Caco-2 (cell line): ENCODE measurements at regions not wholly inside any gene's neighbourhood (a gene's known extent, or its start where the extent isn't known, plus 50 kb on each side); places are given as distances from the start of the nearest gene placed in this dataset.

Source experiments
- BruUV-seq: library from RNA; stranded (reverse); fragments of 400-500 nt; replicated peaks from 2 replicates; lab custom pipeline; 2021; lab: Mats Ljungman, UMichigan
- CTCF ChIA-PET: fragments of 300-600 bp; sonication (Branson Sonifier 250); formaldehyde crosslinking; loops from one replicate; lab custom pipeline; 2022; ENCODE audit warnings: antibody characterized with exemption; lab: Charles Lee
- POLR2A ChIA-PET: fragments of 300-600 bp; sonication (Branson Sonifier 250); formaldehyde crosslinking; loops from one replicate; lab custom pipeline; 2022; ENCODE audit warnings: antibody characterized with exemption; lab: Charles Lee
- DNase-seq, 2 experiments: peaks; one replicate each; pipeline versions ENCODE4 v3.0.0 to v3.0.0-alpha.2; 2020 to 2022
- H3K27me3 ChIP-seq: replicated peaks from 2 replicates; pipeline ENCODE4 v1.6.0; 2011; ENCODE audit warnings: low read length; ENCODE audit not compliant: control insufficient read depth, insufficient read depth
- H3K36me3 ChIP-seq: 2 replicates; pipeline ENCODE4 v1.5.1; 2011; ENCODE audit warnings: low read length; ENCODE audit not compliant: control insufficient read depth, insufficient read depth
- H3K4me1 ChIP-seq: fragments of 250-450 bp; sonication (Bioruptor Pico); 2 replicates; pipeline ENCODE4 v1.5.1; 2020; ENCODE audit warnings: mild to moderate bottlenecking
- H3K4me3 ChIP-seq: 2 replicates; pipeline ENCODE4 v1.5.1; 2011; ENCODE audit warnings: low read depth, mild to moderate bottlenecking, control low read depth, low read length
- H3K9me3 ChIP-seq: fragments of 250-450 bp; sonication (Bioruptor Pico); 2 replicates; pipeline ENCODE4 v1.5.1; 2020; ENCODE audit warnings: mild to moderate bottlenecking, moderate library complexity
- H3K27ac Mint-ChIP-seq: one replicate; pipeline ENCODE4 v1.8.0; 2022; ENCODE audit warnings: mixed read lengths; ENCODE audit not compliant: unreplicated experiment
- H3K27me3 Mint-ChIP-seq: one replicate; pipeline ENCODE4 v1.8.0; 2022; ENCODE audit warnings: mixed read lengths; ENCODE audit not compliant: insufficient read depth, unreplicated experiment
- H3K36me3 Mint-ChIP-seq: one replicate; pipeline ENCODE4 v1.8.0; 2022; ENCODE audit warnings: mild to moderate bottlenecking, mixed read lengths; ENCODE audit not compliant: insufficient read depth, unreplicated experiment
- H3K4me1 Mint-ChIP-seq: one replicate; pipeline ENCODE4 v1.8.0; 2022; ENCODE audit warnings: low read depth, mixed read lengths; ENCODE audit not compliant: unreplicated experiment
- H3K4me3 Mint-ChIP-seq: one replicate; pipeline ENCODE4 v1.8.0; 2022; ENCODE audit warnings: mild to moderate bottlenecking, moderate library complexity, mixed read lengths; ENCODE audit not compliant: unreplicated experiment
- H3K9me3 Mint-ChIP-seq: one replicate; pipeline ENCODE4 v1.8.0; 2022; ENCODE audit warnings: mixed read lengths; ENCODE audit not compliant: unreplicated experiment
- CTCF ChIP-seq, 2 experiments: fragments of 200-600 bp in 1 of 2; IDR thresholded peaks; 1 replicate in 1 of 2; 2 replicates in 1 of 2; pipeline versions ENCODE4 v1.5.1 to v1.8.0; 2011 to 2022; ENCODE audit warnings: antibody characterized with exemption in 1 of 2, control low read depth in 1 of 2, inconsistent platforms in 1 of 2, low read depth in 1 of 2, low read length in 1 of 2, mild to moderate bottlenecking in 1 of 2, moderate library complexity in 1 of 2; ENCODE audit not compliant: insufficient read depth in 1 of 2, severe bottlenecking in 1 of 2, unreplicated experiment in 1 of 2
- intact Hi-C: fragments of 100-400 bp; cut with micrococcal nuclease; formaldehyde crosslinking; loops from one replicate; pipeline ENCODE4 v1.10.0; 2022; ENCODE audit not compliant: unreplicated experiment

GRCh38 chr5:116841734-116842133, 267.1 kb upstream of the SEMA6A start:
- H3K27me3 Mint-ChIP-seq = no peaks in the 10 kb centered on the region
- Histone ChIP-seq H3K36me3 (no peaks in the 10 kb centered on the region), H3K4me1 (no peaks in the 10 kb centered on the region; the same call in 1 of the 2 replicates), H3K9me3 (no peaks in the 10 kb centered on the region), H3K27me3 (no peaks in the 10 kb centered on the region), H3K4me3 (no peak overlapping the region)
- H3K27ac Mint-ChIP-seq = no peak overlapping the region
- ChIA-PET POLR2A (no interaction called here), CTCF (no interaction called here)
- no peak overlapping the region for H3K4me3 Mint-ChIP-seq
- intact Hi-C loops = loop anchor here (1.0 to 2.0 kb wide), 6 partner anchors 23 to 309 kb away; partner anchors contain the start of gene SEMA6A
- DNase-seq = no peak
- peaks cover 8% of the 10 kb centered on the region for H3K36me3 Mint-ChIP-seq
- H3K9me3 Mint-ChIP-seq = peaks cover 13% of the 10 kb centered on the region
- no TSS peak for BruUV-seq
- H3K4me1 Mint-ChIP-seq = peaks cover 13% of the 10 kb centered on the region
- TF ChIP-seq CTCF (IDR thresholded peaks at IDR 0.05; ENCODE audit: insufficient read depth in 1 of 2, low read depth in 1 of 2, low read length in 1 of 2, severe bottlenecking in 1 of 2, unreplicated experiment in 1 of 2) = no peak

- Histone ChIP-seq H3K9me3 (no peaks in the 10 kb centered on the region), H3K4me3 (no peak overlapping the region), H3K36me3 (no peaks in the 10 kb centered on the region), H3K4me1 (no peaks in the 10 kb centered on the region; the same call in 1 of the 2 replicates), H3K27me3 (no peaks in the 10 kb centered on the region)
- Mint-ChIP-seq H3K27ac (no peak overlapping the region), H3K9me3 (no peaks in the 10 kb centered on the region), H3K27me3 (no peaks in the 10 kb centered on the region), H3K36me3 (no peaks in the 10 kb centered on the region), H3K4me1 (peaks cover 7% of the 10 kb centered on the region), H3K4me3 (no peak overlapping the region)
- no peak for DNase-seq
- intact Hi-C loops = no loop called here
- POLR2A ChIA-PET = no interaction called here
- CTCF ChIA-PET = no interaction called here
- BruUV-seq = no TSS peak
- no peak for TF ChIP-seq CTCF (IDR thresholded peaks at IDR 0.05; ENCODE audit: insufficient read depth in 1 of 2, low read depth in 1 of 2, low read length in 1 of 2, severe bottlenecking in 1 of 2, unreplicated experiment in 1 of 2)
These were observed 263.5 kb upstream of the SEMA6A start for GRCh38 chr5:116838011-116838536.

GRCh38 chr5:116834796-116835515, 260.3 kb upstream of the SEMA6A start:
- Histone ChIP-seq H3K4me1 (no peaks in the 10 kb centered on the region; the same call in 1 of the 2 replicates), H3K36me3 (no peaks in the 10 kb centered on the region), H3K4me3 (no peak overlapping the region), H3K27me3 (no peaks in the 10 kb centered on the region), H3K9me3 (no peaks in the 10 kb centered on the region)
- no peak for DNase-seq
- Mint-ChIP-seq H3K27ac (no peak overlapping the region), H3K4me3 (no peak overlapping the region), H3K9me3 (no peaks in the 10 kb centered on the region), H3K4me1 (peaks cover 7% of the 10 kb centered on the region), H3K36me3 (no peaks in the 10 kb centered on the region), H3K27me3 (no peaks in the 10 kb centered on the region)
- no TSS peak for BruUV-seq
- POLR2A ChIA-PET = interaction anchor here (0.6 kb wide), 1 partner anchor 29 kb away, joined by 7 read pairs; no protein-coding TSS in a partner anchor
- TF ChIP-seq CTCF (IDR thresholded peaks at IDR 0.05; ENCODE audit: insufficient read depth in 1 of 2, low read depth in 1 of 2, low read length in 1 of 2, severe bottlenecking in 1 of 2, unreplicated experiment in 1 of 2) = no peak
- intact Hi-C loops = no loop called here
- CTCF ChIA-PET = no interaction called here
